Caco-2 (cell line): ENCODE measurements at regions not wholly inside any gene's neighbourhood (a gene's known extent, or its start where the extent isn't known, plus 50 kb on each side); places are given as distances from the start of the nearest gene placed in this dataset.
"Not testable (repeated sequence)": the region's sequence is repeated elsewhere in the genome, so short reads cannot be mapped to it uniquely, and the experiment has no call there.

Experiments
- BruUV-seq: library from RNA; stranded (reverse); fragments of 400-500 nt; replicated peaks from 2 replicates; lab custom pipeline; 2021; lab: Mats Ljungman, UMichigan
- CTCF ChIA-PET: fragments of 300-600 bp; sonication (Branson Sonifier 250); formaldehyde crosslinking; loops from one replicate; lab custom pipeline; 2022; ENCODE audit warnings: antibody characterized with exemption; lab: Charles Lee
- POLR2A ChIA-PET: fragments of 300-600 bp; sonication (Branson Sonifier 250); formaldehyde crosslinking; loops from one replicate; lab custom pipeline; 2022; ENCODE audit warnings: antibody characterized with exemption; lab: Charles Lee
- DNase-seq, 2 experiments: peaks; one replicate each; pipeline versions ENCODE4 v3.0.0 to v3.0.0-alpha.2; 2020 to 2022
- H3K27me3 ChIP-seq: replicated peaks from 2 replicates; pipeline ENCODE4 v1.6.0; 2011; ENCODE audit warnings: low read length; ENCODE audit not compliant: control insufficient read depth, insufficient read depth
- H3K36me3 ChIP-seq: 2 replicates; pipeline ENCODE4 v1.5.1; 2011; ENCODE audit warnings: low read length; ENCODE audit not compliant: control insufficient read depth, insufficient read depth
- H3K4me1 ChIP-seq: fragments of 250-450 bp; sonication (Bioruptor Pico); 2 replicates; pipeline ENCODE4 v1.5.1; 2020; ENCODE audit warnings: mild to moderate bottlenecking
- H3K4me3 ChIP-seq: 2 replicates; pipeline ENCODE4 v1.5.1; 2011; ENCODE audit warnings: low read depth, mild to moderate bottlenecking, control low read depth, low read length
- H3K9me3 ChIP-seq: fragments of 250-450 bp; sonication (Bioruptor Pico); 2 replicates; pipeline ENCODE4 v1.5.1; 2020; ENCODE audit warnings: mild to moderate bottlenecking, moderate library complexity
- H3K27ac Mint-ChIP-seq: one replicate; pipeline ENCODE4 v1.8.0; 2022; ENCODE audit warnings: mixed read lengths; ENCODE audit not compliant: unreplicated experiment
- H3K27me3 Mint-ChIP-seq: one replicate; pipeline ENCODE4 v1.8.0; 2022; ENCODE audit warnings: mixed read lengths; ENCODE audit not compliant: insufficient read depth, unreplicated experiment
- H3K36me3 Mint-ChIP-seq: one replicate; pipeline ENCODE4 v1.8.0; 2022; ENCODE audit warnings: mild to moderate bottlenecking, mixed read lengths; ENCODE audit not compliant: insufficient read depth, unreplicated experiment
- H3K4me1 Mint-ChIP-seq: one replicate; pipeline ENCODE4 v1.8.0; 2022; ENCODE audit warnings: low read depth, mixed read lengths; ENCODE audit not compliant: unreplicated experiment
- H3K4me3 Mint-ChIP-seq: one replicate; pipeline ENCODE4 v1.8.0; 2022; ENCODE audit warnings: mild to moderate bottlenecking, moderate library complexity, mixed read lengths; ENCODE audit not compliant: unreplicated experiment
- H3K9me3 Mint-ChIP-seq: one replicate; pipeline ENCODE4 v1.8.0; 2022; ENCODE audit warnings: mixed read lengths; ENCODE audit not compliant: unreplicated experiment
- intact Hi-C: fragments of 100-400 bp; cut with micrococcal nuclease; formaldehyde crosslinking; loops from one replicate; pipeline ENCODE4 v1.10.0; 2022; ENCODE audit not compliant: unreplicated experiment
- TF ChIP-seq, protein P1 (sequence below), 2 experiments: fragments of 200-600 bp in 1 of 2; IDR thresholded peaks; 1 replicate in 1 of 2; 2 replicates in 1 of 2; pipeline versions ENCODE4 v1.5.1 to v1.8.0; 2011 to 2022; ENCODE audit warnings: antibody characterized with exemption in 1 of 2, control low read depth in 1 of 2, inconsistent platforms in 1 of 2, low read depth in 1 of 2, low read length in 1 of 2, mild to moderate bottlenecking in 1 of 2, moderate library complexity in 1 of 2; ENCODE audit not compliant: insufficient read depth in 1 of 2, severe bottlenecking in 1 of 2, unreplicated experiment in 1 of 2

DNA sequence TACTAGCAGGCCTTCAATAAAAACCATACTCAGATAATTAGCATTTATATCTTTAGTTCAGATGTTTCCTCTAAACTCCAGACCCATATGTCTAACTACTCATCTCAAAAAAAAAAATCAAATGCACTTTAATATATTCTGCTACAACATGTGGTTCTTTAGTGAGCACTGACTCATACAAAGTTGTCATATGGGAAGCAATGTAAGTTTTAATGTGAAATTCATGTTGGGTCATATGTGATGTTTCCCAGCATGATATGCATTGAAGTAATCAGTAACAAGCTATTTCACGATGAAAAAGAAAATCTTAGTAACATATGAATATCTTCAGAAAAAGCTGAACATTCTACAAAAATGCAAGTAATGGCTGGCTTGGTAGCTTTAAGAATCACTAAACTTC is 859.7 kb upstream of the ADGRB3 start:
- Histone ChIP-seq H3K9me3 (no peaks in the 10 kb centered on the region), H3K36me3 (no peaks in the 10 kb centered on the region), H3K4me1 (no peaks in the 10 kb centered on the region), H3K27me3 (no peaks in the 10 kb centered on the region), H3K4me3 (no peak overlapping the region)
- H3K36me3 Mint-ChIP-seq: no peaks in the 10 kb centered on the region
- intact Hi-C loops: no loop called here
- no peak for DNase-seq
- H3K4me1 Mint-ChIP-seq: no peaks in the 10 kb centered on the region
- H3K27ac Mint-ChIP-seq: no peak overlapping the region
- no peaks in the 10 kb centered on the region for H3K27me3 Mint-ChIP-seq
- TF ChIP-seq, protein P1, sequence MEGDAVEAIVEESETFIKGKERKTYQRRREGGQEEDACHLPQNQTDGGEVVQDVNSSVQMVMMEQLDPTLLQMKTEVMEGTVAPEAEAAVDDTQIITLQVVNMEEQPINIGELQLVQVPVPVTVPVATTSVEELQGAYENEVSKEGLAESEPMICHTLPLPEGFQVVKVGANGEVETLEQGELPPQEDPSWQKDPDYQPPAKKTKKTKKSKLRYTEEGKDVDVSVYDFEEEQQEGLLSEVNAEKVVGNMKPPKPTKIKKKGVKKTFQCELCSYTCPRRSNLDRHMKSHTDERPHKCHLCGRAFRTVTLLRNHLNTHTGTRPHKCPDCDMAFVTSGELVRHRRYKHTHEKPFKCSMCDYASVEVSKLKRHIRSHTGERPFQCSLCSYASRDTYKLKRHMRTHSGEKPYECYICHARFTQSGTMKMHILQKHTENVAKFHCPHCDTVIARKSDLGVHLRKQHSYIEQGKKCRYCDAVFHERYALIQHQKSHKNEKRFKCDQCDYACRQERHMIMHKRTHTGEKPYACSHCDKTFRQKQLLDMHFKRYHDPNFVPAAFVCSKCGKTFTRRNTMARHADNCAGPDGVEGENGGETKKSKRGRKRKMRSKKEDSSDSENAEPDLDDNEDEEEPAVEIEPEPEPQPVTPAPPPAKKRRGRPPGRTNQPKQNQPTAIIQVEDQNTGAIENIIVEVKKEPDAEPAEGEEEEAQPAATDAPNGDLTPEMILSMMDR (IDR thresholded peaks at IDR 0.05; ENCODE audit: insufficient read depth in 1 of 2, low read depth in 1 of 2, low read length in 1 of 2, severe bottlenecking in 1 of 2, unreplicated experiment in 1 of 2): no peak
- no peaks in the 10 kb centered on the region for H3K9me3 Mint-ChIP-seq
- ChIA-PET CTCF (no interaction called here), POLR2A (no interaction called here)
- no peak overlapping the region for H3K4me3 Mint-ChIP-seq
- no TSS peak for BruUV-seq

DNA sequence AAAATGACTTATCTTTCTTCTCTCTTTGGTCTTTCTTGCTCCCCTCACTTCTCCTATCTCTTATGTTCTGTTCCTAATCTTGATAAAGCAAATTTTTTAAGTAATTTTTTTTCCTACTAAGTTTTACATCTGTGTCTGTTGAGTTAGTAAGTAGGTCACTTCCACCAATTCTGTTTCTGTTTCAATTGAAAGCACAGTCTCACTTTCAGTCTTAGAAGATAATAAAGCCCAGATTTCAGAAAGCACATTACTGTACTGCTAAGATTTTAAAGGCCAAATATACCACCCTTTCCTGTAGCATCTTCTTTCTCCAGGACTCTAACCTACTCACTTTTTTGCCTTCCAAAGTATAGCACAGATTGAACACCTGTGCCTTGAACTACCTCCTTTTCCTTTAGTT is 866.1 kb upstream of the ADGRB3 start:
- H3K36me3 Mint-ChIP-seq: no peaks in the 10 kb centered on the region
- H3K9me3 ChIP-seq: no peaks in the 10 kb centered on the region
- H3K36me3 ChIP-seq: no peaks in the 10 kb centered on the region
- ChIA-PET POLR2A (no interaction called here), CTCF (no interaction called here)
- no peak overlapping the region for H3K27ac Mint-ChIP-seq
- H3K4me1 Mint-ChIP-seq: no peaks in the 10 kb centered on the region
- intact Hi-C loops: no loop called here
- no peaks in the 10 kb centered on the region for H3K27me3 Mint-ChIP-seq
- no peak for DNase-seq
- no peak overlapping the region for H3K4me3 ChIP-seq
- TF ChIP-seq, protein P1 (IDR thresholded peaks at IDR 0.05; ENCODE audit: insufficient read depth in 1 of 2, low read depth in 1 of 2, low read length in 1 of 2, severe bottlenecking in 1 of 2, unreplicated experiment in 1 of 2): no peak
- H3K4me3 Mint-ChIP-seq: no peak overlapping the region
- H3K4me1 ChIP-seq: no peaks in the 10 kb centered on the region
- H3K9me3 Mint-ChIP-seq: no peaks in the 10 kb centered on the region
- no peaks in the 10 kb centered on the region for H3K27me3 ChIP-seq
- BruUV-seq: no TSS peak

- H3K4me1 Mint-ChIP-seq, DNase-seq, H3K27me3 Mint-ChIP-seq, H3K36me3 Mint-ChIP-seq, intact Hi-C loops, H3K4me3 Mint-ChIP-seq, H3K27ac Mint-ChIP-seq, H3K4me3 ChIP-seq, BruUV-seq, POLR2A ChIA-PET, H3K9me3 ChIP-seq, CTCF ChIA-PET, H3K4me1 ChIP-seq, H3K27me3 ChIP-seq, H3K9me3 Mint-ChIP-seq, H3K36me3 ChIP-seq: not testable (repeated sequence)
Observed at GRCh38 chr6:67767046-67767822, 867.8 kb upstream of the ADGRB3 start.
